Astrocyte (in vitro differentiated cells and primary cell): ENCODE measurements at regions not wholly inside any gene's neighbourhood (a gene's known extent, or its start where the extent isn't known, plus 50 kb on each side); places are given as distances from the start of the nearest gene placed in this dataset.

Experiments
- DNase-seq: peaks from one replicate; pipeline ENCODE4 v3.0.0-alpha.2; 2010; ENCODE audit warnings: low read depth
- FAIRE-seq: peaks from 2 replicates; lab custom pipeline; 2011; peaks lifted over from hg19 to GRCh38; lab: Jason Lieb, UNC
- H2AFZ ChIP-seq: 2 replicates; pipeline ENCODE4 v1.6.0; 2012; ENCODE audit warnings: low read depth, low read length, inconsistent platforms
- H3K27ac ChIP-seq: 2 replicates; pipeline ENCODE4 v1.5.1; 2011; ENCODE audit warnings: low read depth, low read length, inconsistent platforms
- H3K27me3 ChIP-seq: 2 replicates; pipeline ENCODE4 v1.6.0; 2011; ENCODE audit warnings: low read length, inconsistent platforms; ENCODE audit not compliant: insufficient read depth
- H3K36me3 ChIP-seq: 2 replicates; pipeline ENCODE4 v1.5.1; 2011; ENCODE audit warnings: low read length, inconsistent platforms; ENCODE audit not compliant: insufficient read depth
- H3K4me1 ChIP-seq: 2 replicates; pipeline ENCODE4 v1.5.1; 2011; ENCODE audit warnings: low read length, inconsistent platforms; ENCODE audit not compliant: insufficient read depth
- H3K4me2 ChIP-seq: 2 replicates; pipeline ENCODE4 v1.6.0; 2012; ENCODE audit warnings: low read length, inconsistent platforms
- H3K4me3 ChIP-seq: 2 replicates; pipeline ENCODE4 v1.5.1; 2011; ENCODE audit warnings: low read depth, mild to moderate bottlenecking, low read length, inconsistent platforms; ENCODE audit not compliant: insufficient read depth
- H3K79me2 ChIP-seq: 2 replicates; pipeline ENCODE4 v1.6.0; 2012; ENCODE audit warnings: mild to moderate bottlenecking, low read length, inconsistent platforms; ENCODE audit not compliant: insufficient read depth
- H3K9ac ChIP-seq: 2 replicates; pipeline ENCODE4 v1.6.0; 2012; ENCODE audit warnings: mild to moderate bottlenecking, low read length, inconsistent platforms
- H3K9me3 ChIP-seq: 2 replicates; pipeline ENCODE4 v1.5.1; 2012; ENCODE audit warnings: low read depth, mild to moderate bottlenecking, low read length, inconsistent platforms; ENCODE audit not compliant: insufficient read depth
- H4K20me1 ChIP-seq: 2 replicates; pipeline ENCODE4 v1.6.0; 2012; ENCODE audit warnings: low read length, inconsistent platforms; ENCODE audit not compliant: insufficient read depth
- H3K27ac Mint-ChIP-seq: one replicate; pipeline ENCODE4 v1.8.0; 2021; ENCODE audit warnings: mild to moderate bottlenecking, mixed read lengths; ENCODE audit not compliant: unreplicated experiment
- H3K27me3 Mint-ChIP-seq: one replicate; pipeline ENCODE4 v1.8.0; 2021; ENCODE audit warnings: low read depth, mixed read lengths; ENCODE audit not compliant: unreplicated experiment
- H3K36me3 Mint-ChIP-seq: one replicate; pipeline ENCODE4 v1.8.0; 2021; ENCODE audit warnings: low read depth, mixed read lengths; ENCODE audit not compliant: unreplicated experiment
- H3K4me1 Mint-ChIP-seq: one replicate; pipeline ENCODE4 v1.8.0; 2021; ENCODE audit warnings: low read depth, mixed read lengths; ENCODE audit not compliant: unreplicated experiment
- H3K4me3 Mint-ChIP-seq: one replicate; pipeline ENCODE4 v1.8.0; 2021; ENCODE audit warnings: mild to moderate bottlenecking, moderate library complexity, mixed read lengths; ENCODE audit not compliant: unreplicated experiment
- H3K9me3 Mint-ChIP-seq: one replicate; pipeline ENCODE4 v1.8.0; 2021; ENCODE audit warnings: mild to moderate bottlenecking, mixed read lengths; ENCODE audit not compliant: unreplicated experiment
- EZH2 ChIP-seq: IDR thresholded peaks from 2 replicates; pipeline ENCODE4 v1.6.1; 2012; ENCODE audit warnings: mild to moderate bottlenecking, low read length, inconsistent platforms; ENCODE audit not compliant: insufficient read depth
- TF ChIP-seq, protein P1 (sequence below): IDR thresholded peaks from 2 replicates; pipeline ENCODE4 v1.5.1; 2011; ENCODE audit warnings: low read depth, mild to moderate bottlenecking, inconsistent platforms, low read length, moderate library complexity; ENCODE audit not compliant: insufficient read depth

- H3K27me3 Mint-ChIP-seq = no peaks in the 10 kb centered on the region
- Histone ChIP-seq H4K20me1 (no peaks in the 10 kb centered on the region), H3K27ac (no peak overlapping the region), H3K9me3 (no peaks in the 10 kb centered on the region), H3K4me3 (no peak overlapping the region), H3K79me2 (no peaks in the 10 kb centered on the region), H3K9ac (no peak overlapping the region), H3K4me1 (peaks cover 7% of the 10 kb centered on the region), H3K36me3 (no peaks in the 10 kb centered on the region), H2AFZ (no peak overlapping the region), H3K4me2 (no peak overlapping the region), H3K27me3 (no peaks in the 10 kb centered on the region)
- no peaks in the 10 kb centered on the region for H3K36me3 Mint-ChIP-seq
- H3K9me3 Mint-ChIP-seq = no peaks in the 10 kb centered on the region
- H3K27ac Mint-ChIP-seq = no peak overlapping the region
- FAIRE-seq = no peak
- H3K4me1 Mint-ChIP-seq = peaks cover 5% of the 10 kb centered on the region
- TF ChIP-seq, protein P1, sequence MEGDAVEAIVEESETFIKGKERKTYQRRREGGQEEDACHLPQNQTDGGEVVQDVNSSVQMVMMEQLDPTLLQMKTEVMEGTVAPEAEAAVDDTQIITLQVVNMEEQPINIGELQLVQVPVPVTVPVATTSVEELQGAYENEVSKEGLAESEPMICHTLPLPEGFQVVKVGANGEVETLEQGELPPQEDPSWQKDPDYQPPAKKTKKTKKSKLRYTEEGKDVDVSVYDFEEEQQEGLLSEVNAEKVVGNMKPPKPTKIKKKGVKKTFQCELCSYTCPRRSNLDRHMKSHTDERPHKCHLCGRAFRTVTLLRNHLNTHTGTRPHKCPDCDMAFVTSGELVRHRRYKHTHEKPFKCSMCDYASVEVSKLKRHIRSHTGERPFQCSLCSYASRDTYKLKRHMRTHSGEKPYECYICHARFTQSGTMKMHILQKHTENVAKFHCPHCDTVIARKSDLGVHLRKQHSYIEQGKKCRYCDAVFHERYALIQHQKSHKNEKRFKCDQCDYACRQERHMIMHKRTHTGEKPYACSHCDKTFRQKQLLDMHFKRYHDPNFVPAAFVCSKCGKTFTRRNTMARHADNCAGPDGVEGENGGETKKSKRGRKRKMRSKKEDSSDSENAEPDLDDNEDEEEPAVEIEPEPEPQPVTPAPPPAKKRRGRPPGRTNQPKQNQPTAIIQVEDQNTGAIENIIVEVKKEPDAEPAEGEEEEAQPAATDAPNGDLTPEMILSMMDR = no peak
- TF ChIP-seq EZH2 = no peak
- no peak for DNase-seq
- H3K4me3 Mint-ChIP-seq = no peak overlapping the region
Observed at GRCh38 chr3:66133853-66134445, 86.9 kb upstream of the SLC25A26 start.

DNA sequence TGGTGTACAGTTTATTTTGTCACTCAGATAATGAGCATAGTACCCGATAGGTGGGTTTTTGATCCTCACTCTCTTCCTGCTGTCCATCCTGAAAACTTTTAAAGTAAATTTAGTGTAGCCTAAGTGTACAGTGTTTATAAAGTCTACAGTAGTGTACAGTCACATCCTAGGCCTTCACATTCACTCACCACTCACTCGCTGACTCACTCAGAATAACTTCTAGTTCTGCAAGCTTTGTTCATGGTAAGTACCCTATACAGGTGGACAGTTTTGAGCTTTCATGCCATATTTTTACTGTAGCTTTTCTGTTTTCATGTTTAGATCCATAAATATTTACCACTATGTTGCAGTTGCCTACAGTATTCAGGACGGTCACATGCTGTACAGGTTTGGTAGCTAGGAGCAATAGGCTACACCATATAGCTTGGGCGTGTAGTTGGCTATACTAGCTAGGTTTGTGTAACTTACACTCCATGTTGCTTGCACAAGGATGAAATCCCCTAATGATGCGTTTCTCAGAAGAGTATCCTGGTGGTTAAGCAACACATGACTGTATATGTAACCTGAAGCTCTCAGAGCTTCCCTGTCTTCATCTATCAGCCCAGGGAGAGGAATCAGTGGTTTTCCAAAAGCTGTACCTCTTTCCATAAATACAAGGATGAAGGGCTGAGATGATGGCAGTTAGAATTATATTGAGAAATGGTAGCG is 87.6 kb upstream of the SLC25A26 start:
- Mint-ChIP-seq H3K27ac (no peak overlapping the region), H3K4me3 (no peak overlapping the region), H3K27me3 (no peaks in the 10 kb centered on the region), H3K9me3 (no peaks in the 10 kb centered on the region), H3K36me3 (no peaks in the 10 kb centered on the region), H3K4me1 (peaks cover 5% of the 10 kb centered on the region)
- no peaks in the 10 kb centered on the region for H3K36me3 ChIP-seq
- no peak for TF ChIP-seq EZH2
- TF ChIP-seq, protein P1 = no peak
- H3K9me3 ChIP-seq = no peaks in the 10 kb centered on the region
- no peak overlapping the region for H3K27ac ChIP-seq
- peak; percentile 91 for FAIRE-seq
- no peaks in the 10 kb centered on the region for H3K79me2 ChIP-seq
- H3K9ac ChIP-seq = no peak overlapping the region
- peak overlapping the region; percentile 36 for H3K4me2 ChIP-seq
- no peaks in the 10 kb centered on the region for H3K27me3 ChIP-seq
- H3K4me1 ChIP-seq = peaks cover 7% of the 10 kb centered on the region
- no peak overlapping the region for H3K4me3 ChIP-seq
- H2AFZ ChIP-seq = no peak overlapping the region
- peak; percentile 78 for DNase-seq
- no peaks in the 10 kb centered on the region for H4K20me1 ChIP-seq

DNA sequence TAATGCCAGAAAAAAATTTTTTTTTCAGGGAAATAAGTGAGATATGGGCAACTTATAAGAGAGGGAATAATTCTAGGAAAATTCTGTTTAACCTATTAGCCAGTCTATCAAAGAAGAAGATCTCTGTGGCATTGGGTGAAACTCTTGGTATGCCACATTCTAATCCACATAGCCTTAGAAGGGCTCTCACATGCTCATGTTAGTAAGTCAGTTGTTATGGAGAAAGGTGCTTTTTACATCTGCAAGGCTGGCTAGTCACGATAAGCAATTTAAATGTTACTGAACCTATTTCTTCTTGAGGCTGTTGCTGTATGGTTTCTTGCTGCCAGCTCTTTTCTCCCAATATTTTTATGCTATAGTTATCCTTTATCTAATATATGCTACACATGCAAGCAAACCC is 89.9 kb upstream of the MAGI1 start:
- peaks cover 6% of the 10 kb centered on the region for H3K4me1 ChIP-seq
- no peak overlapping the region for H2AFZ ChIP-seq
- Mint-ChIP-seq H3K4me1 (peaks cover 5% of the 10 kb centered on the region), H3K27me3 (no peaks in the 10 kb centered on the region), H3K4me3 (no peak overlapping the region), H3K27ac (no peak overlapping the region), H3K9me3 (no peaks in the 10 kb centered on the region), H3K36me3 (no peaks in the 10 kb centered on the region)
- H3K27me3 ChIP-seq = no peaks in the 10 kb centered on the region
- no peak overlapping the region for H3K27ac ChIP-seq
- H3K36me3 ChIP-seq = no peaks in the 10 kb centered on the region
- no peak for FAIRE-seq
- H3K9ac ChIP-seq = no peak overlapping the region
- no peak overlapping the region for H3K4me3 ChIP-seq
- TF ChIP-seq, protein P1 = no peak
- no peaks in the 10 kb centered on the region for H4K20me1 ChIP-seq
- H3K4me2 ChIP-seq = no peak overlapping the region
- no peaks in the 10 kb centered on the region for H3K79me2 ChIP-seq
- no peaks in the 10 kb centered on the region for H3K9me3 ChIP-seq
- no peak for DNase-seq
